ENCODE measurements at regions not wholly inside any gene's neighbourhood (a gene's known extent, or its start where the extent isn't known, plus 50 kb on each side); places are given as distances from the start of the nearest gene placed in this dataset.
A peak's percentile ranks its signal among the peaks of the same experiment; 100 is the strongest.

GRCh38 chr18:43876286-43876685 is 599.0 kb upstream of the SYT4 start:
- H3K4me3 ChIP-seq (ENCODE audit: low read depth, low read length) = no peak overlapping the region
- no peak overlapping the region for H3K27ac ChIP-seq (ENCODE audit: low read depth, low read length)
- no peaks in the 10 kb centered on the region for H3K79me2 ChIP-seq (ENCODE audit: control insufficient read depth, insufficient read depth, low read length, unreplicated experiment)
- no peak overlapping the region for H2AFZ ChIP-seq (ENCODE audit: low read length, unreplicated experiment)
- no peaks in the 10 kb centered on the region for H3K27me3 ChIP-seq (ENCODE audit: insufficient read depth, low read length)
- H3K4me1 ChIP-seq (ENCODE audit: control insufficient read depth, insufficient read depth, low read length, unreplicated experiment) = peaks cover 14% of the 10 kb centered on the region
- H3K36me3 ChIP-seq (ENCODE audit: insufficient read depth, low read length) = no peaks in the 10 kb centered on the region

GRCh38 chr18:43876748-43877147 is 599.5 kb upstream of the SYT4 start:
- Histone ChIP-seq H3K4me1 (ENCODE audit: control insufficient read depth, insufficient read depth, low read length, unreplicated experiment) (peaks cover 14% of the 10 kb centered on the region), H3K27me3 (ENCODE audit: insufficient read depth, low read length) (no peaks in the 10 kb centered on the region), H3K4me3 (ENCODE audit: low read depth, low read length) (no peak overlapping the region), H3K27ac (ENCODE audit: low read depth, low read length) (no peak overlapping the region), H3K36me3 (ENCODE audit: insufficient read depth, low read length) (no peaks in the 10 kb centered on the region), H2AFZ (ENCODE audit: low read length, unreplicated experiment) (no peak overlapping the region), H3K79me2 (ENCODE audit: control insufficient read depth, insufficient read depth, low read length, unreplicated experiment) (no peaks in the 10 kb centered on the region)

- no peaks in the 10 kb centered on the region for H3K79me2 ChIP-seq (ENCODE audit: control insufficient read depth, insufficient read depth, low read length, unreplicated experiment)
- H3K4me3 ChIP-seq (ENCODE audit: low read depth, low read length) = no peak overlapping the region
- no peaks in the 10 kb centered on the region for H3K36me3 ChIP-seq (ENCODE audit: insufficient read depth, low read length)
- no peak overlapping the region for H3K27ac ChIP-seq (ENCODE audit: low read depth, low read length)
- H3K4me1 ChIP-seq (ENCODE audit: control insufficient read depth, insufficient read depth, low read length, unreplicated experiment) = peaks cover 14% of the 10 kb centered on the region
- H3K27me3 ChIP-seq (ENCODE audit: insufficient read depth, low read length) = no peaks in the 10 kb centered on the region
- H2AFZ ChIP-seq (ENCODE audit: low read length, unreplicated experiment) = no peak overlapping the region
Measured at GRCh38 chr18:43877616-43878321, 600.5 kb upstream of the SYT4 start.

GRCh38 chr18:43879415-43879814 is 602.1 kb upstream of the SYT4 start:
- H3K36me3 ChIP-seq (ENCODE audit: insufficient read depth, low read length) = no peaks in the 10 kb centered on the region
- H3K27ac ChIP-seq (ENCODE audit: low read depth, low read length) = no peak overlapping the region
- H2AFZ ChIP-seq (ENCODE audit: low read length, unreplicated experiment) = no peak overlapping the region
- no peaks in the 10 kb centered on the region for H3K27me3 ChIP-seq (ENCODE audit: insufficient read depth, low read length)
- H3K79me2 ChIP-seq (ENCODE audit: control insufficient read depth, insufficient read depth, low read length, unreplicated experiment) = no peaks in the 10 kb centered on the region
- no peak overlapping the region for H3K4me3 ChIP-seq (ENCODE audit: low read depth, low read length)
- H3K4me1 ChIP-seq (ENCODE audit: control insufficient read depth, insufficient read depth, low read length, unreplicated experiment) = peaks cover 13% of the 10 kb centered on the region

GRCh38 chr18:43882358-43883055 is 605.2 kb upstream of the SYT4 start:
- no peak overlapping the region for H3K4me3 ChIP-seq (ENCODE audit: low read depth, low read length)
- no peak overlapping the region for H3K27ac ChIP-seq (ENCODE audit: low read depth, low read length)
- no peaks in the 10 kb centered on the region for H3K27me3 ChIP-seq (ENCODE audit: insufficient read depth, low read length)
- H2AFZ ChIP-seq (ENCODE audit: low read length, unreplicated experiment) = no peak overlapping the region
- no peaks in the 10 kb centered on the region for H3K36me3 ChIP-seq (ENCODE audit: insufficient read depth, low read length)
- H3K4me1 ChIP-seq (ENCODE audit: control insufficient read depth, insufficient read depth, low read length, unreplicated experiment) = no peaks in the 10 kb centered on the region
- no peaks in the 10 kb centered on the region for H3K79me2 ChIP-seq (ENCODE audit: control insufficient read depth, insufficient read depth, low read length, unreplicated experiment)

- Histone ChIP-seq H3K4me3 (ENCODE audit: low read depth, low read length) (no peak overlapping the region), H3K79me2 (ENCODE audit: control insufficient read depth, insufficient read depth, low read length, unreplicated experiment) (no peaks in the 10 kb centered on the region), H3K4me1 (ENCODE audit: control insufficient read depth, insufficient read depth, low read length, unreplicated experiment) (peaks cover 4% of the 10 kb centered on the region), H3K27me3 (ENCODE audit: insufficient read depth, low read length) (no peaks in the 10 kb centered on the region), H2AFZ (ENCODE audit: low read length, unreplicated experiment) (no peak overlapping the region), H3K36me3 (ENCODE audit: insufficient read depth, low read length) (no peaks in the 10 kb centered on the region), H3K27ac (ENCODE audit: low read depth, low read length) (no peak overlapping the region)
Measured at GRCh38 chr18:43883886-43884285, 606.6 kb upstream of the SYT4 start.

- Histone ChIP-seq H3K4me1 (ENCODE audit: control insufficient read depth, insufficient read depth, low read length, unreplicated experiment) (peaks cover 7% of the 10 kb centered on the region), H3K27ac (ENCODE audit: low read depth, low read length) (no peak overlapping the region), H3K4me3 (ENCODE audit: low read depth, low read length) (no peak overlapping the region), H3K36me3 (ENCODE audit: insufficient read depth, low read length) (no peaks in the 10 kb centered on the region), H3K79me2 (ENCODE audit: control insufficient read depth, insufficient read depth, low read length, unreplicated experiment) (no peaks in the 10 kb centered on the region), H2AFZ (ENCODE audit: low read length, unreplicated experiment) (no peak overlapping the region), H3K27me3 (ENCODE audit: insufficient read depth, low read length) (no peaks in the 10 kb centered on the region)
Measured at GRCh38 chr18:43886341-43886740, 609.1 kb upstream of the SYT4 start.

- no peaks in the 10 kb centered on the region for H3K36me3 ChIP-seq (ENCODE audit: insufficient read depth, low read length)
- no peaks in the 10 kb centered on the region for H3K79me2 ChIP-seq (ENCODE audit: control insufficient read depth, insufficient read depth, low read length, unreplicated experiment)
- no peaks in the 10 kb centered on the region for H3K27me3 ChIP-seq (ENCODE audit: insufficient read depth, low read length)
- H3K4me3 ChIP-seq (ENCODE audit: low read depth, low read length) = no peak overlapping the region
- no peak overlapping the region for H3K27ac ChIP-seq (ENCODE audit: low read depth, low read length)
- peaks cover 9% of the 10 kb centered on the region for H3K4me1 ChIP-seq (ENCODE audit: control insufficient read depth, insufficient read depth, low read length, unreplicated experiment)
- H2AFZ ChIP-seq (ENCODE audit: low read length, unreplicated experiment) = no peak overlapping the region
Measured at GRCh38 chr18:43887491-43887890, 610.2 kb upstream of the SYT4 start.

- H3K27ac ChIP-seq (ENCODE audit: low read depth, low read length) = no peak overlapping the region
- H3K4me3 ChIP-seq (ENCODE audit: low read depth, low read length) = no peak overlapping the region
- H3K27me3 ChIP-seq (ENCODE audit: insufficient read depth, low read length) = no peaks in the 10 kb centered on the region
- H3K79me2 ChIP-seq (ENCODE audit: control insufficient read depth, insufficient read depth, low read length, unreplicated experiment) = no peaks in the 10 kb centered on the region
- no peak overlapping the region for H2AFZ ChIP-seq (ENCODE audit: low read length, unreplicated experiment)
- H3K4me1 ChIP-seq (ENCODE audit: control insufficient read depth, insufficient read depth, low read length, unreplicated experiment) = peaks cover 19% of the 10 kb centered on the region
- no peaks in the 10 kb centered on the region for H3K36me3 ChIP-seq (ENCODE audit: insufficient read depth, low read length)
Measured at GRCh38 chr18:43888598-43888997, 611.3 kb upstream of the SYT4 start.

- Histone ChIP-seq H3K27ac (ENCODE audit: low read depth, low read length) (peak overlapping the region; percentile 60), H3K27me3 (ENCODE audit: insufficient read depth, low read length) (no peaks in the 10 kb centered on the region), H2AFZ (ENCODE audit: low read length, unreplicated experiment) (peak overlapping the region; percentile 42), H3K36me3 (ENCODE audit: insufficient read depth, low read length) (no peaks in the 10 kb centered on the region), H3K4me3 (ENCODE audit: low read depth, low read length) (no peak overlapping the region), H3K4me1 (ENCODE audit: control insufficient read depth, insufficient read depth, low read length, unreplicated experiment) (peaks cover 26% of the 10 kb centered on the region), H3K79me2 (ENCODE audit: control insufficient read depth, insufficient read depth, low read length, unreplicated experiment) (no peaks in the 10 kb centered on the region)
Measured at GRCh38 chr18:43893001-43893637, 615.8 kb upstream of the SYT4 start.

All from ACC112 (cell line).